ENCODE measurements at regions not wholly inside any gene's neighbourhood (a gene's known extent, or its start where the extent isn't known, plus 50 kb on each side); places are given as distances from the start of the nearest gene placed in this dataset.

DNA sequence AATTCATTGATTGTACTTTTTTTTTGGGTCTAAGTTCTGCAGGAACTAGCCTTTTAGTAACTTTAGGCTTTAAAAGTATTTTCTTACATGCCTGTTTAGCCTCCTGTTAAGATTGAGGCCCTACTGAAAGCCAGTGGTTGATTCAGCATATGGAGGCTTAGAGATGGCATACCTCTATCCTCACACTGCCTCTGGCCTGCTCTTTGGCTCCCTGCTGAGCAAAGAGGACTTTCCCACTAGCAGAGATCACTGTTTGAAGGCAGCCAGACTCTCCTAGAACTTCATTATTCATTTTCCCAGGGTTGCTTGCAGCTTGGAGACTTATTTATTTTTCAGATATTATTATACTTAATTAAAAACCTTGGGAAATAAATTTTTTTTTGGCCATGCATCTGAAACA is 405.6 kb upstream of the MEX3C start:
- FAIRE-seq = no peak

DNA sequence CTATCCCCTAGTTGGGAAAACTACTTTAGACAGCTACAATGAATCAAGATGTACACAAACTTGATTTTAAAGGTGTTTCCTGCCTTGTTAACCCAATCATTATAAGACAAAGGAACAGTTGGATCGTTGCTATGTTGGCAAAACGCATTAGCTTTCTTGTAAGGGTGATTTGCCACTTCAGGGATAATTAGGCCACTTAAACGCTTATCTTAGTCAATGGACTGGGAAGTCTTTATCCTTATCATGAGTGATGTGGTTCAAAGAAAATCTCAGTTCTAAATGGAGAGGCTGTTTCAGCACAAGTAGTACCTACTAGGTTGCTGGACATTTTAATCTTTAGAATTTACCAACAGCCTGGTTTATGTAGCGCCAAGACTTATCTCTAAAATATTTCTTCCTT is 406.1 kb upstream of the MEX3C start:
- no peak for FAIRE-seq

DNA sequence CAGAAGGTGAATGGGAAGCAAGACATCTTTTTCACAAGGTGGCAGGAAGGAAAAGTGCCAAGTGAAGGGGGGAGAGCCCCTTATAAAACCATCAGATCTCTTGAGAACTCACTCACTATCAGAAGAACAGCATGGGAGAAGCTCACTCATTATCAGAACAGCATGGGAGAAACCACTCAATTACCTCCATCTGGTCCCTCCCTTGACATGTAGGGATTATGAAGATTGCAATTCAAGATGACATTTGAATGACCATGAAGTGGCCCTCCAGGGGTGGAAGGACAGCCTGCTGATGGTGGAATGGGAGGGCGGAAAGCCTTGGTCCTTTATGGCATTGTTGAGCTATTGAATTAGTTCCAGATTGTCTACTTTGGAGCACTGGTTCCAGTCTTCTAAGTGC is 413.0 kb upstream of the MEX3C start:
- no peak for FAIRE-seq

DNA sequence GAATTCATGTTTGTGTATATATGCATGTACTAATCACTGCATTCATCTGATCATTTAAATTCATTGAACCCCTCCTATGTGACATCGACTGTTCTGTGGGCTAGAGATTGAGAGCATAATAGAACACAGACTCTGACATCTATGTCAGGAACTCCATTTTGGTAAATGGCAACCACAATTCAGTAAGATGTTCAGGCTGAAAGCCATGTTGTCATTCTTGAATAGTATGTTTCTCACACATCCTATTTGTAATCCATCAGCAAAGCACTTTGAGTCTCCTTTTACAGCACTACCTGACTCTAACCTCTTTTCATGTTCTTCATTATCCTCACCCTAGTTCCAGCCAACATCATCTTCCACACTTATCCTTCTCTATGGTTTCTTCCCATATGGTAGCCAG is 413.8 kb upstream of the MEX3C start:
- FAIRE-seq = no peak

DNA sequence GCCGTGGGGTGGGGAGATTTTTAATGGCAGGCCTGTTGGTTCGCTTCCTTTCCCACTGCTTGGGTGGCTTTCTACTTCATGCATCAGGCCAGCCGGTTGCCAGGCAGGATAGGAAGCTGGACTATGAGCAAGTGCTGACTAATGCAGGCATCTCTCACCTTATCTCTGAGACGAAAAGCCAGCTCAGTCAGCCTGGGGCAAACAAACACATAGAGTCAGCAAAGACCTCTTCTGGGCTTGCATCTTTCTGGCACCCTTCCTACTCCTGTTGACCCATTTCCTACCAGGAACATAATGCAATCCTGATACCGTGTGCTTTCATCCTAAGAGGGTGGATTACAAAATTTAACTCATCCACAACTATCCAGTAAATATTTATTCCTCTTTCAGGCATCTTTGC is 416.6 kb upstream of the MEX3C start:
- no peak for FAIRE-seq

DNA sequence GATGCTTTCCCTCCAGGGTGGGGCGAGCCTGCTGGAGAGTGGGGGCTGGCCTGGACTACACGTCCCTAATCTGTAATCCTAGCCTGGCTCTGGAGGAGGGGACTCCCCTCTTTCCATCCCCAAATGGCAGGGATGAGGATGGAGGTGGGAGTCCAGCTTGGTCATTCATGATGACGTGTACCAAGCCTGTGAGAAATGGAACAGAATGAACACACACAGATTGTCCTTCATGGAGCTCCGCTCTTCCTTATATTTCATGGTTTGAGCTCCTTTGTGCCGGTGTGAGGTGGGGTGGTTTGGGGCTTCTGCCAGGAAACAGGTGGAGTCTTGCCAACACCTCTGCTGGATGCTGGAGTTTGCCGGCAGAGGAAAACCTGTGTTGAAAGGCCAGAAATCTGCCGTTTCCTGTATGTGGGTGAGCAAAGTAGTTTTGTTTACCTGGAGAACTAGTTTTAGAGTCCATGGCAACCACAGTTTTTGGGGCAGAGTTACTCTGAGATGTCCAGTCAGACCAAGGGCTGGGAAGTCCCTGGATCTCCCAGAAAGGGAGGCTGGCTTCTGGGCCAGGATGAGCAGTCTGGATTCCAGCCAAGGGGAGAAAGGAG is 417.6 kb upstream of the MEX3C start:
- no peak for FAIRE-seq

DNA sequence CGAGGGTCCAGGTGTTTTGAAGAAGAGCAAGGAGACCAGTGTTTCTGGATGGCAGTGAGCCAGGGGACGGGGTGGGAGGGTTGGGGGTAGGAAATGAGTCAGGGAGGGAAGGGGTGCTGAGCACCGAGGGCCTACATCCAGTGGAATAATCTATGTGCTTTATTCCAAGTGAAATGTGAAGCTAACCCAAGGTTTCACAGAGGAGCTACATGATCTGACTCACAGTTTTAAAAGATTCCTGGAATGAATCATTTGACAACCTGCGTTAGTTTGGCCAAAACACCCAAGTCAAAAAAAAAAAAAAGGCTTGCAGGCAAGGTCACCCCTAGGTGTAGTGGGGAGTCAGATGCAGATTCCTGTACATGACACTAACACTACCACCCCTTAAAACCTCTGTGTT is 419.7 kb upstream of the MEX3C start:
- FAIRE-seq = no peak

DNA sequence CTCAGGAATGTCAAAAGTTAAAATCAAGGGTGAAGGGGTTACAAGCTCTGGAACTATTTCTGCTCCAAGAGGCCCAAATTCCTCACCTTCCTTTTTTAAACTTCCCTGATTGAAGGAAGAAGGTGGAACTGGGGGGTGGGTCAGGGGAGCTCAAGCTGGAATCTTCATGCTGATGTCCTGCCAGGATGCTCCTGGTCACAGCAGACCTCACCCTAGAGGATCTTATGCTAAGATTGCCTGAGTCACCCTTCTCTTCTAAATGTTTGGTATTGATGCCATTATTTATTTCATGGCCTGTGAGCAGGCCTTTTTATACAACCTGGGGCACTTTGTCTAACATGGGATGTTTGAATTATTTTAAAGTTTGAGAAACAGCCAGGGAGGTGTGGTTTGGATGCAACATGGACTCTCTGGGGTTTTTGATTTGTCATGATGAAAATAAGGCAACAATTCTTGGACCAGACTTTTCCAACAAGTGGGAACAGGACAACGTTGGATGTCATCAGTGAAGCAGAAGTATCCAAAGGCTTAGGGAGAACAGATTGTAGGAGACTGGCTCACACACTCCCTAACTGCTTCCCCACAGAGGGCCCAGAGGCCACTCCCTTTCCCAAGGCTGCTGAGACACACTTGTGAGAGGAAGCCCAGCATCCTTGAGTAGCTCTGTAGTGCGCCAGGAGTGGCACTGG is 420.2 kb upstream of the MEX3C start:
- no peak for FAIRE-seq

DNA sequence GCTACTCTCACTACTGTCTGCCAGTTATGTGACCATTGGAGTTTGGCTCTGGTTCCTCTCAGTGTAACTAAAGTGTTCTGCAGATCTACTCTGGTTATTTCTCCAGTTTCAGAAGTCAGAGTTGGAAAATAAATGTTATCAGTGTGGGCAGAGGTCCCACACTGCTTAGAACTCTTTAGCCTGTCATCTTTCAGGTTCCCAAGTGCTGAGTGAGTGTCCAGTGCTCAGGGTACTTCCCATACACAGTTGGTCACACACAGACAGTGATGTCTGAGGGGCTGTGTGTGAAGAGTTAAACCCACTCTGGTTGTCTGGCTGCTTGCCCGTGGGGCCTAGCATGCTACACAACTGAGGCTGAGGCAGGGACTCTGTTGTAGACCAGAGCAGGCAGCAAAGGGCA is 421.8 kb upstream of the MEX3C start:
- FAIRE-seq = no peak

DNA sequence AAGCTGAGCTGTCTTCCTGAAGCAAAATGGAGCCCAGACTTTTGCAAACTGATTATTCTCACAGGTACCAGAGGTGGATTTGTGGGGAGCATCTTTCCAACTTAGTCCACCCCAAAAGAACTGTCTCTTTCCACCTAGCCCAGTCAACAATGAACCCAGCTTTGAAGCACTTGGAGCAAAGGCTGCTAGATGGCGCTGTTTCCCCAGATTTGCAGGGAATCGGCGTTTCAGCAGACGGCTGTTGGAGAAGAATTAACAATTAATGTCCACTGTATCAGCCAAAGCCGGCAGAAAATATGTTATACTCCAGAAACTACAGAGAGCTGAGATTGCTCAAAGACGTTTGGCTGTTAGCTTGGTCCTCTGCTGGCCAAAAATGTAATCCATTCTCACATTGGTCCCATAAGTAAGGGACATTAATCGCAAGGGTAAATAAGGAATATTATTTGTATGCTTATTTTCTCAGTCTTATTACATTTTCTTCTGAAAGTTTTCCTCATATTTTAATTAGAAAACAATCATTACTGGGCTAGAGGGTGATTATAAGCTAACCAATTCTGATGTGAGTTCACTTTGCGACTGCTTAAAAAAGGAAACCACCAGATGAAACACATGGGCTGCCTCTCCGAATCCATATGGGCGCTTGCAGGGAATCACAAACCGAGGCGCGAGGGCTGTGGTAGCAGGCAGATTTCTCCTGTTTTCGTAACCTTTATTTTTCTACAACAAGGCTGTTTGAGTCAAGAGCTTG is 423.8 kb upstream of the MEX3C start:
- peak; percentile 79 for FAIRE-seq

DNA sequence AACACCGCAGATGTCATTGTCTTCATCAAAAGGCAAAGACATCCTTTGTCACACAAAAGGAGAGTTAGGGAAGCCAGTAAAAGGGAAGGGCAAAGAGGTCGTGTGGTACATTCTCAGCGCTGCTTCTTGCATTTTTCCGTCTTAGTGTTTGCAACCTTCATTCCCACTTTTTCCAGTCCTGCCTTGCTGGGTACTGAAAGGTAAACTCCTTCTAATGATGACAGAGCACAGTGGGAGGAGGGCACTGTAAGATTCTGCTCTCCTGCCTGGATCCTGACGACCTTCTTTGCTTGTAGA is 424.3 kb upstream of the MEX3C start:
- no peak for FAIRE-seq

DNA sequence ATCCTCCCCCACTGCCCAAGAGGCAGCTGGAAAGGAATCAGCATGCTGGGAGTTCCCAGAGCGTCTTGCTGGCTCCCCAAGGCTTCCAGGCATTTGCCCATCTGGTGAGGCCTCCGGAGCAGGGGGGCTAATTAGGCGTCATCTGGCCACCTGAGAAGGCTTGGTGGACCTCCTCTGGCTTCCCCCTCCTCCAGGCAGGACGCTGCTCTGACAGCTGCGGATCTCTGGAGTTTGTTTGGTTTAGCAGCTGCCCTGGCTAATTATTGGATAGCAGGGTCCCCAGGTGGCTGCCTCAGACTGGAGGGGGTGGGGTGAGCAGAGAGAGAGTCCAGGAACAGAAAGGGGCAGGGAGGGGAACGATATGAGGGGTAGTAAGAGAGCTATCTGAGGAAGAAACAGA is 425.2 kb upstream of the MEX3C start:
- FAIRE-seq = no peak

DNA sequence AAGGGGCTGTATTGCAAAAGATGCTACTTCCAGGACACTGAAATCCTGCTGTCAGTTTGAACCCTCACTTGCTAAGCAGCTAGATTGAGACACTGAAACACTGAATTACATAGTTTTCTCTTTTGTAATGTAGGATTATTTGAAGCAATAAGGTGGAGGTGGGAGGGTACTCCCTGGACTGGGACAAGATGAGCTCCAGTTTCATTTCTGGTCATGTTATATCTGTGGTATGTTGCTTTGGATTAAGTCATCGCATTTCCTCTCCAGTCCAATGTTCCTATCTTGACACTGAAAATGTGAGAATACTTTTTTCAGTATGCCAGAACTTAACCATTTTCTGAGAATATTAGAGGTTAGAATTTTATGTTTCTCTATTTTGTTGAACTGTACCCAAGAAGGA is 426.2 kb upstream of the MEX3C start:
- FAIRE-seq = no peak

DNA sequence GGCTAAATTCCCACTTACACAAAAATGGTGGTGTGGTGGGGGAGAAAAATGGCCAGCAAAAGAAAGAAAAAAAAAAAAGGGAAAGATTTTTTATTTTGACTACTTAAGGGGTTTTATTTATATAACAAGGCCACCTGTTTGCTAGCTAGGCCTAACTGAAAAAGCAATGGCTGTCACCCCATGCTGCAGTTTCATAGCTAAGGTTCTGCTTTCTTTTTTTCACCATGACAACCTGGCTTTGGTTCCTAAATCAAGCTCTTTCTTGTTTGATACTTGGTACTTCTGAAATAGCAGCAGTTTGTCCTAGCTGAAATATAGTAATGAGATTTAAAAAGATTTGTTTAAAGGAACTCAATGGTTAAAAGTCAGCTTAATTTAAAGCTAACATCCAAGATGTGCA is 433.2 kb upstream of the MEX3C start:
- FAIRE-seq = no peak

DNA sequence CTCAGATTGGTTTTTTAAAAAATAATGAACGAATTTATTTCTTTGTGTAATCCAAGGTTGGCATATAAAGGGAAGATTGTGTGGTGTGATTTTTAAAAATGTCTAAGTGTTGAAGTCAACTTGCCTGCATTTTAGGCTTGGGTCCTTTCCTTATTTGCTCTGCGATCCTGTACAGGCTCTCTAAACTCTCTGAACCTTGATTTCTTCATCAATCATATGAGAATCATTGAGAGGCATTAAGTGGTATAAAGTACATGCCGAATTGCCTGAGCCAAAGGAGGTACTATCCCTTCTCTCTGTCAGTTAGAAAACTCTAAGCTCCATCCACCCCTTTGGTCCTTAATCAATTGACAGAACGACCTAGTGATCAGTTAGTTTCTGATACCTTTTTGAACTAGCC is 440.4 kb upstream of the MEX3C start:
- no peak for FAIRE-seq

DNA sequence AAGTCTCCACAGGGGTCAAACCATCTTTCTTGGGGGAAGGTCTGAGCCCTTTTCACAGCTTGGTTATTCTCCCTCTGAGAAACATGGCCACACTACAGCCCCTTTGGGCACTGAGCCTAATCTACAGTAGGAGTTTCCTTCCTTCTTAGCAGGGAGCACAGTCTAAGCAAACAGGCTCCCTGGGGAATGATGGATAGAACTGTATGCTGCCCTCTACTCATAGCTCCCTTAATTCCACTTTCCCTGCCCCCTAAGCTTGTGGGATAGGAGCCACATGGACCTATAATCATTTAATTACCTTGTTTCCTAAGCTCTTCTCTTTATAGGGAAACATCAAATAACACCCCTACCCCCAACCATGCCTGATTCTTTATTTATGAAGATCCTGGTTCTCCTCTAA is 442.1 kb upstream of the MEX3C start:
- no peak for FAIRE-seq

DNA sequence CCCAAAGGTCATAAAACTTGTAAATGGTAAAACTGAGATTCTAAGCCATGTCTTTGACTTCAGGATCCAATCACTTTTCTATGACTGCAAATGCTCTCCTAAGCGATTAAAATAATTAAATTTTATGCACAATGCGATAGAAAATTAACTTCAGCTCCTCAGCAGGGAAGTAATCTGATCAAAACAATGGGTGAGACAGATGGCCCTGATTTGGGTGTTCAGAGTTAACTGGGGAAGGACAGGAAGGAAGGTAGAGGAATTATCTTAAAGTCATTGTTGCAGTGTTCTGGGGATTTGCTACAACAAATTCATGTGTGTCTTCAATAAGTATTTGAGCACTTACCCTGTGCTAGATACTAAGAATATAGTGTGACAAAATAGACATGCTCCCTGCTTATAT is 446.0 kb upstream of the MEX3C start:
- FAIRE-seq = no peak

DNA sequence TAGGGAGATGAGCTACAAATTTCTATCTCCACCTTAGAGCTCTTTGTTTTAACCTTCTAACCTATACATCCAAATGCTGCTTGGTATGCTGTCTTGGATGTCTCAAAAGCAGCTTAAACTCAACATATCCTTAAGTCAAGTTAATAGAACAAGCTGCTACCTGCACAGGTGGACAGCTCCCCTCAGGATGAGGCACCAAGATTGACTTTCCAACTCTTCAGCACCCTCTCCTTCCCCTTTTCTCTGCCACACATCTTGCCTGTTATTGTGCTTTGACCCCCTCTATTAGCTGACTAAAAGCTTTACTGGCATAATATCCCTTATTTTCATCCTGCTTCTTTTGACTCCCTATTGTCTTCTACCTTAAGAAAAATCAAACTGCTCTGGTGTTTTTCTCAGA is 448.1 kb upstream of the MEX3C start:
- FAIRE-seq = no peak

DNA sequence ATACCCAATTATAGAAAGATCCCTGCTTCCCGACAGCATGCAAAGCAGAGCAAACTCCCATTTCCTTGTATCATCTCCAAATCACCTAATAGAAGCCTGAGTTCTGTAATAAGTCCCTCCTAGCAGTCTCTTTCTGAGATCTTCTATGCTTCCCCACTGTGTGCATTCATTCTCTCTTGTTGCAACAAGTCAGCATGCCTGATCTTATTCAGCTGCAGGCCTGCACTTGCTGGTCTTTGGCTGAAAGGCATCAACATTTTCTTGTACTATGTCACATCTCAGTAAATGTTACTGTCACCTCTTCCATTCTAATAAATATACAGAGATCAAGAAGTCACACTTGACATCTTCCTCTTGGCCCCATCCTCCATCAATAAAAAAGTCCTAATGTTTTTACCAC is 449.9 kb upstream of the MEX3C start:
- no peak for FAIRE-seq

DNA sequence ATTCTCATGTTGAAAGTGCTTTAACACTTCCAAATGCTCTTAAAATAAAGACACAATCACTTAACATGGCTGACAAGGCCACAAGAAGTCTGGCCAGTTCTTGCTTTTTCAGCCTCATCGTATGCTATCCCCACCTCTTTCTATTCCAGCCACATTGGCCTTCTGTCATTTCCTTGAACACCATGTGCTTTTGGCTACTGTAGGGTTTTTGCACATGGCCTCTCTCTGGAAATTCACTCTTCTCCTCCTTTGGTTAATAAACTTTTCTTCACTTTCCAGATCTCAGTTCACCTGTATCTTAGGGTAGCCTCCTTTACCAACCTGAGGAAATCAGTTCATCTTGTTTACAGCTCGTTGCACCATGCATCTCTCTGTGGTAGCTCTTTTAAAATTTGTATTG is 450.5 kb upstream of the MEX3C start:
- FAIRE-seq = no peak

DNA sequence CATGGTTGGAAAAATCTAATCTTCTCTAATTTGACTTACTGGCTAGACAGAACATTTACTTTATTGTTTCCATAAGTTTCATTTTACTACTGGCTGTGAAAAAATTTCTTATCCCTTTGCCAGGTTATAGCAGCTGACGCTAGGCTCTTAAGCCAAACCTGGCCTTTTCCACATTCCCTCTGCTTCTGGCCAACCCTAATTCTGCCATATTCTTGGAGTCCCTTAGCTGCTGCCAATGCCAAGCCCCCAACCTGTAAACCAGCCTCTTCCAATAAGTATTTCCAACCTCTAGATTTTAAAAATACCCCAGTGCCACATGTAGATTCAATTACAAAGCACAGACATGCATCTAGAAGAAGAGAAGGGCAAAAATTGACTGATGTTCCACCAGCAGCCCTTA is 452.3 kb upstream of the MEX3C start:
- no peak for FAIRE-seq

DNA sequence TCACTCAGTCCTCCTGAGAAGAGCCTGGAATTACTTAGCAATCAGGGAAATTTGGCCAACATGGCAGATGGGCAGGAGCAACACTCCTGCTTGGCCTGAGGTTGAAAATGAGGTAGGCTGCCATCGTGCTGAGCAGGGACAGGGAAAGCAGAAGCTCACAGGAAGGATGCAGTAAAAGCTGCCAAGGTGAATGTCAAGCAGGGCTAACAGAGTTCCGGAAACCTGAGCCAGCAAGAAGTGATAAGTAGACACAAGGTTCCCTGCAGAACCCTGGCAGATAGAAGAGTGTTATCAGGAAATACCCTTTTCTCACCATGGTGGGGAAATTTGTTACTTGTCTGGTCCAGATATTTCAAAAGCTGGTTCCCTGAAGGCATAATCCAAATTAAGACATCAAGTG is 454.3 kb upstream of the MEX3C start:
- FAIRE-seq = no peak

DNA sequence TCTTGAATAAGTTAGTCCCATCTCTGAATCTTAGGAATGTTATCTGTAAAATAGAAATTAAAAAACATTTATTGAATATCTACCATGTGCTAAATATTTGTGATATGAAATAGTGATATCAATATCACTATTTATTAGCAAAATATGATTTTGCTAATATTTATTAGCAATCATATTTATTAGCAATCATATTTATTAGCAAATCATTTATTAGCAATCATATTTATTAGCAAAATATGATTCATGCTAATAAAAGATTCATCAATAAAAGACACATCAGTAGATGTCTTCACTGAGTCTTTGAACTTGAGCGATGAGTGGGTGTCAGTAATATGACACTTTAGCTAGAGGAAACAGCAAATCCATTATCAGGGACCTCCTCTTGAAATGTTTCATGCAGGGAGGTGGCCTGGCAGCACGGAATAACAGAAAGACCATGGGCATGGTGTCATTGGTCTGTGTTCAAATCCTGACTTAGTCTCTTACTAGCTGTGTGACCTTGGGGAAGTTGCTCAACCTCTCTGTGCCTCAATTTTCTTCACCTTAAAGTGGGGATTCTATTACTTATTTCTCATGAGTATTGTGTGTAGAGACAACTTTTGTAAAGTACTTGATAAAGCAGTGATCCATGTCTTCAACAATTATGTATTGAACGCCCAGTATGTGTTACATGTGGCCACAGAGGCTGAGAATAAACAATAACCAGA is 456.2 kb upstream of the MEX3C start:
- no peak for FAIRE-seq

Data from endometrium (tissue), 2 donors.